H1 (cell line): ENCODE measurements at regions not wholly inside any gene's neighbourhood (a gene's known extent, or its start where the extent isn't known, plus 50 kb on each side); places are given as distances from the start of the nearest gene placed in this dataset.

Source experiments
- BCL11A ChIP-seq, 2 experiments: IDR thresholded peaks; one replicate each; pipeline ENCODE4 v1.6.1; 2011; ENCODE audit warnings: low read depth in 2 of 2, low read length in 2 of 2, mild to moderate bottlenecking in 2 of 2
- POLR2A ChIP-seq, 2 experiments: IDR thresholded peaks; 1 replicate in 1 of 2; 2 replicates in 1 of 2; pipeline ENCODE4 v1.6.1; 2011; ENCODE audit warnings: low read depth in 2 of 2, low read length in 2 of 2, mild to moderate bottlenecking in 2 of 2; ENCODE audit errors: control extremely low read depth in 1 of 2
- RAD21 ChIP-seq, 2 experiments: IDR thresholded peaks in 1 of 2; conservative IDR thresholded peaks in 1 of 2; 2 replicates each; pipeline ENCODE4 v1.6.1; 2011; ENCODE audit warnings: low read depth in 2 of 2, low read length in 2 of 2, improper control_type of control experiment in 1 of 2, inconsistent platforms in 1 of 2, mild to moderate bottlenecking in 1 of 2, moderate library complexity in 1 of 2
- SUZ12 ChIP-seq: fragments of 200-600 bp; sonication (generic); IDR thresholded peaks from 2 replicates; pipeline ENCODE4 v1.6.1; 2012; ENCODE audit warnings: mild to moderate bottlenecking, inconsistent platforms, low read length, moderate library complexity, mixed read lengths

- TF ChIP-seq RAD21 (IDR thresholded peaks at IDR 0.05 in 1 of 2, conservative IDR thresholded peaks at IDR 0.05 in 1 of 2; ENCODE audit: low read depth in 2 of 2, low read length in 2 of 2): no peak
- TF ChIP-seq POLR2A (IDR thresholded peaks at IDR 0.05; ENCODE audit: control extremely low read depth in 1 of 2, low read depth in 2 of 2, low read length in 2 of 2): no peak
- TF ChIP-seq BCL11A (IDR thresholded peaks at IDR 0.05; ENCODE audit: low read depth in 2 of 2, low read length in 2 of 2): no peak
- TF ChIP-seq SUZ12: no peak
These were observed 97.7 kb upstream of the ACSL4 start for GRCh38 chrX:109830704-109831206.
